NCI-H510A treated with DMSO at 0.1 percent for 48 hours (cell line): ENCODE measurements at regions not wholly inside any gene's neighbourhood (a gene's known extent, or its start where the extent isn't known, plus 50 kb on each side); places are given as distances from the start of the nearest gene placed in this dataset.

Experiments
- DNase-seq: peaks from one replicate; lab custom pipeline; 2025; lab: John Stamatoyannopoulos, UW

- DNase-seq: no peak
Observed at GRCh38 chr2:200054681-200055468, 99.5 kb downstream of the MAIP1 start.

DNA sequence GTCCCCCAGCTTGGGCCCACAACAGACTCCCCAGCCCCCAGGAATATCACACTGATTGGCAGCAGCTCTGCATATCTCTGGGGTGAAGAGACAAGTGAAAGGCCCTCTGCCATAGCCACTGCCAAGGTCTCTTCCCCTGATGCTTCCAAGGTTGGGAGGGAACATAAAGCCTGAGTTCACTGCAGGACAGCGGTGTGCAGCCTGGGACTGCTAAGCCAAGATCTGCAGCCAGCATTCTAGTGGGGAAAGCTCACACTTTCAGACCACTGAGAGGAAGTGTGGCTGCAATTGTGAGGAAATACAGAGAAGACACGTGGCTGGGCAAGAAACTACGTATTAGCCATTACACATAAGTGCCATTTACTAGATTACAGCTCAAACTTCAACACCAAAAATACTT is 100.7 kb downstream of the MAIP1 start:
- no peak for DNase-seq

DNA sequence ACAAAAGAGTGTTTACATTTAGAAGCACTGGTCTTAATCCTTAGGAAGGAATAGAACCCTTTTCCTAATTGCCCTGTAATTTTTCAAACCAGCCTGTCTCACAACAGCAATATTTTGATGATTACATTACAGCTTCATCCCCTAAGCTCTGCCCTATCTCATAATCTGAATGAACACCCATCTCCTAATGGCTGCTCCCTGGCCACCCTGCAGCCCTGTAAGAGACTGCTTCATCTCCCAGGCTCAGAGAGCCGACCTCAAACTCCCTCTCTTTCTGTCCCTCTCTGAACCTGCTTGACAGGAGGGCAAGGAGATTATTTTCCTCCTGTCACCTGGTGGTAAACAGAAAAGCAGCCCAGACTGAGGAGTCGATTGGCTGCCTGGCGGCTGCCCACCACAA is 107.8 kb downstream of the MAIP1 start:
- no peak for DNase-seq

- DNase-seq: no peak
Observed at GRCh38 chr2:200064879-200065278, 109.5 kb downstream of the MAIP1 start.

DNA sequence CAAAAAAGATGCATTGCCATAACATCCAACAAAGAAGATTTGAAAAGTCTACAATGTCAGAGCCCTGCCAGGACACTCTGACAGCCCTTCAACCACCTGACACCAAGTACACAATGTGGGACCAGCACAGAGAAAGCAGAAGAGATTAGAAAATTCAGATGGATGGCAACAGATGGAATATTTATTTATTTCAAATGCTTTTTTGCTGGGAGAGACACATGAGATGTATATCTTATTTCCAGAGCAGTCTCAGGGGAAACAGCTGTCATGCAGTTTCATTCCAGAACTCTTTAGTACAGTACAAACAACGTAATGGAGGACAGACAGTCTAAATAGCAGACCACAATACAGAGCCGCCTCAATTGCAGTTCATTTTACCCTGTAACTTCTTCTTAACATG is 110.1 kb downstream of the MAIP1 start:
- no peak for DNase-seq

GRCh38 chr2:200066417-200066816 is 111.0 kb downstream of the MAIP1 start:
- DNase-seq: no peak

DNA sequence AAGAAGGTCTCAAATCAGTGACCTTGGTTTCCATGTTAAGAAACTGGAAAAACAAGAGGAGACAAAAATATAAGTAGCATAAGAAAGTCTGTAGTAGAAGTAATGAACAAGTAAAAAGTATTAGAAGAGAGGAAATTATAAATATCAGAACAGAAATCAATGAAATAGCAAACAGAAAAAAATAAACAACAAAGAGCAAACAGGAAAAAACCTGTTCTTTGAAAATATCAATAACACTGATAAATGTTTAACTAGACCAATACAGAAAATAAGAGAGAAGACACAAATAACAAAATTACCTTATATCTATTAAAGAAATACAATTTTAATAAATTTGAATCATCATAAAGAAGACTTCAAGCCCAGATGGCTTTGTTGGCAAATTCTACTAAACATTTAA is 113.3 kb downstream of the MAIP1 start:
- no peak for DNase-seq

- peak; percentile 39 for DNase-seq
Observed at GRCh38 chr2:200077210-200077650, 121.8 kb downstream of the MAIP1 start.

DNA sequence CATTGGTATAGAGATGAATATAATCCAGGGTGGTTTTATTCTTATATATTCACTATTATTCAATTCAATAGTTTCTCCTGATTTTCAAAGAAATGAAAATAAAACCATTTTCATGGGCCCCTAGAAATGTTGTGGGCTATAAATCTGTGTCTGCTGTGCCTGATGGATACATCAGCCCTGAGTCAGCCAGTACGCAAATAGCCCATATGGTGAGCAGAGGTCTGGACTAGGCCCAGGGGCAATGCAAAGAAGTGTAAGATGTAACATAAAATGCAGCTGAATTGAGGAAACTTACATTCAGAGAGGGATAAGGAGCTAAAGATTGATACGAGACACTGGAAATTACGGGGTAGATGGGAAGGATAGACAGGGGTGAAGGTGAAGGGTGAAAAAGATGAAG is 122.5 kb downstream of the MAIP1 start:
- no peak for DNase-seq

DNA sequence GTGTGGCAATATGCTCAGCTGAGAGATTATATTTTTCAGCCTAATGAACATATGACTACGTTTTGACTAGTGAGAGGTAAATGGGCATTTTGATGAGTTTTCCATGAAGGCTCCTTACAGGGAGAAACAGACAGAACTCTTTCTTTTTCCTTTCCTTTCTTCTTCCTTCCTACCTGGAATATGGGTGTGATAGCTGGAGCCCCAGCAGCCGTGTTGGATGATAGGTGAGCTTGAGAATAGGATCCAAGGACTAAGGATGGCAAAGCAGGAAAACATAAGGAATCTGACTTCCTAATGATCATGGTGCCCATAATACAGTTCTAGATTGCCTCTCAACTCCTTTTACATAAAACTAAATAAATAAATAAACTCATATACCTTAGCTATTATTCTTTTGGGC is 124.0 kb downstream of the MAIP1 start:
- DNase-seq: no peak

GRCh38 chr2:200081236-200081635 is 125.9 kb downstream of the MAIP1 start:
- DNase-seq: no peak

- DNase-seq: no peak
Observed at GRCh38 chr2:200081811-200082210, 126.4 kb downstream of the MAIP1 start.

- no peak for DNase-seq
Observed at GRCh38 chr2:200084036-200084435, 128.7 kb downstream of the MAIP1 start.

GRCh38 chr2:200086911-200087310 is 131.5 kb downstream of the MAIP1 start:
- DNase-seq: no peak

DNA sequence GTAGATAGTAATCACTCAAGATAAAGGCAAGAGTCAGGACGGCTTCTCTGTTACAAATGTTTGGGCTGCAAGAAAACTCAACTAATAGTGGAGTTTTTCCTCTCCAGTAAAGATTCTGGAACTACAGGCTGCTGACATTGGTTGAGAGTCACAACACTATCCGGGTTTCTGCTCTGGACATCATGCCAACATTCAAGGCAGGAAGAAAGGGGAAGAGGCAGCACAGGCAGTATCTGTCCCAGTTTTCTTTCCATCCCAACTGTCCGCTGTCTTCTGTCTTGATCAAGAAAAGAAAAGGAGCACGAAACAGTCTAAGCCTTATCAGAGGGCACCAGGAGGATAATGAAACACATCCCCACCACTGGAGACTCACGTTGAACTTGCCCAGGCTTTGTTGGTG is 132.1 kb downstream of the MAIP1 start:
- no peak for DNase-seq

DNA sequence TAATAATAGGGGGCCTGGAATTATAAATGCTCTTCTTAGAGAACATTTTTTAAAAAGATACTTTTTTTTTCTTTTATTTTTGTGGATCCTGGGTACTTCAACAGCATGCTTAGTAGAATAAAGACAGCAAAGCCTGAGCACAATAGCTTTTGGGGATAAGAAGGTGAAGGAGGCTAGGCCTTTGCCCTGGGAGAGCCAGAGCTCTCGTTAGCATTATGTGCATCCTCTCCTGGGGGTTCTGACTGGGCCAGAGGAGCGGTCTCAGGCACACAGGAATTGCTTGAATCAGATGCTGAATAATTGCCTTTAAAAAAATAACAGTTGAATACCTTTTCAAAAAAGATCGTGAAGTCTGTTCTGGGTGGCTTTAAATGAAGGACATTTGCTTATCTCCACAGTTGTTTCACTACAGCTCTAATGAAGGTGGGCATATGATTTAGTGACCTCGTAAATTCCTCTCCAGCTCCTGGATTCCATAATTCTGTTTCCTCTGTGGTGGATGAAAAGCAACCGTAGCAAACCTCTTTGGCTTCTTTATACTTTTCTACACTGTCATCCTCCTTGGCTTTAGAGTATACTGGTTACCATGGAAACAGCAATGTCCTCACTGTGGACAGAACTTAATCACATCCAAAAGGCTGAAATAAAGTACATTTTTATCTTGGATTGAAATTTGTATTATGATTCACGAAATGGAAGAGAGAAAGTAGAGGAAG is 133.8 kb downstream of the MAIP1 start:
- no peak for DNase-seq

DNA sequence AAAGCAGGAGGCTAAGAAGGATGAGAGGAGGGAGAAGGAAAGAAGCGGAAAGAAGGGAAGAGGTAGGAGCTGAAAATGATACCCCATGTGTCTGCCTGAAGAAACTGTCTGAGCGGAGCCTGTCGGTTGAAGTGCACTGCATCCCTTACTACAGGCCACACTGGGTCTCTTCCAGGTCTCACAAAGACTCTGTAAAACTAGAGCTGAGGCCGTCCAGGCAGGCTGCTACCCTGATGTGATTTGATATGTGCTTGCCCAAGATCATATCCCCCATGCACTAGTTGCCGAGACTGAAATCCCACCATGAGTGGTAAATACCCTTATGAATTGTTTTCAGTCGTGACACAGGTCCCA is 134.4 kb downstream of the MAIP1 start:
- no peak for DNase-seq

- no peak for DNase-seq
Observed at GRCh38 chr2:200090683-200091082, 135.3 kb downstream of the MAIP1 start.

GRCh38 chr2:200091126-200091525 is 135.7 kb downstream of the MAIP1 start:
- no peak for DNase-seq

GRCh38 chr2:200092235-200092634 is 136.9 kb downstream of the MAIP1 start:
- DNase-seq: no peak

GRCh38 chr2:200095436-200095835 is 140.1 kb downstream of the MAIP1 start:
- no peak for DNase-seq

DNA sequence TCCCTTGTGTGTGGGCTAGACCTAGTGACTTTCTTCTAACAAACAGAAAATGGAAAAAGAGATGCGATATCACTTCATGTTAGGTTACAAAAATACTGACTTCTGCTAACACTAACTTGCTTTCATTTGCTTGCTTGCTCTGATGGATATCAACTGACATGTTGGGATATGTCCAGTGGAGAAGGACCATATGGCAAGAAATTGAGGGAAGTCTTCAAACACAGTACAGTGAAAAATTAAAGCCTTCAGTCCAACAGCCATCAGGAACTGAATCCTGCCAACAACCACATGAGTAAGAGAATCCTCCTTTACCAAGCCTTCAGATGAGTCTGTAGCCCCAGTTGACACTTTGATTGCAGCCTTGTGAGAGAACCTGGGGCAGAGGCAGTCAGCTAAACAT is 143.9 kb downstream of the MAIP1 start:
- no peak for DNase-seq

GRCh38 chr2:200100027-200100426 is 144.6 kb downstream of the MAIP1 start:
- DNase-seq: no peak

GRCh38 chr2:200101922-200102321 is 146.5 kb downstream of the MAIP1 start:
- no peak for DNase-seq
